Putamen (tissue), 1 donor: ENCODE measurements at regions not wholly inside any gene's neighbourhood (a gene's known extent, or its start where the extent isn't known, plus 50 kb on each side); places are given as distances from the start of the nearest gene placed in this dataset.

ENCODE experiments used
- DNase-seq: peaks from one replicate; pipeline ENCODE4 v3.0.0-alpha.2; 2016; ENCODE audit warnings: low spot score

GRCh38 chr4:83852085-83852451 lies 316.2 kb downstream of the GPAT3 start:
- DNase-seq: no peak

GRCh38 chr4:83851261-83852084 lies 315.6 kb downstream of the GPAT3 start:
- no peak for DNase-seq

GRCh38 chr4:83850435-83850834 lies 314.5 kb downstream of the GPAT3 start:
- no peak for DNase-seq

- DNase-seq: no peak
Observed at GRCh38 chr4:83846193-83846830, 310.4 kb downstream of the GPAT3 start.

- DNase-seq: no peak
Observed at GRCh38 chr4:83839615-83840014, 303.7 kb downstream of the GPAT3 start.

GRCh38 chr4:83837614-83838308 lies 301.9 kb downstream of the GPAT3 start:
- no peak for DNase-seq

GRCh38 chr4:83833920-83834319 lies 298.0 kb downstream of the GPAT3 start:
- no peak for DNase-seq

- DNase-seq: no peak
Observed at GRCh38 chr4:83832110-83832825, 296.4 kb downstream of the GPAT3 start.

GRCh38 chr4:83831588-83831987 lies 295.7 kb downstream of the GPAT3 start:
- no peak for DNase-seq

GRCh38 chr4:83830138-83830888 lies 294.4 kb downstream of the GPAT3 start:
- no peak for DNase-seq

- DNase-seq: no peak
Observed at GRCh38 chr4:83828601-83829000, 292.7 kb downstream of the GPAT3 start.

- DNase-seq: no peak
Observed at GRCh38 chr4:83821493-83821892, 285.6 kb downstream of the GPAT3 start.

GRCh38 chr4:83819582-83819981 lies 283.7 kb downstream of the GPAT3 start:
- DNase-seq: no peak

GRCh38 chr4:83810428-83810827 lies 274.5 kb downstream of the GPAT3 start:
- no peak for DNase-seq

GRCh38 chr4:83809581-83809980 lies 273.7 kb downstream of the GPAT3 start:
- no peak for DNase-seq

- DNase-seq: no peak
Observed at GRCh38 chr4:83793481-83793880, 257.6 kb downstream of the GPAT3 start.

- DNase-seq: no peak
Observed at GRCh38 chr4:83785891-83786290, 250.0 kb downstream of the GPAT3 start.

GRCh38 chr4:83783215-83783614 lies 247.3 kb downstream of the GPAT3 start:
- DNase-seq: no peak

- DNase-seq: no peak
Observed at GRCh38 chr4:83782591-83782990, 246.7 kb downstream of the GPAT3 start.

- DNase-seq: no peak
Observed at GRCh38 chr4:83781434-83781833, 245.5 kb downstream of the GPAT3 start.

- DNase-seq: no peak
Observed at GRCh38 chr4:83780053-83780733, 244.3 kb downstream of the GPAT3 start.
